Renal pelvis (tissue), 1 donor: ENCODE measurements at regions not wholly inside any gene's neighbourhood (a gene's known extent, or its start where the extent isn't known, plus 50 kb on each side); places are given as distances from the start of the nearest gene placed in this dataset.
"Not testable (repeated sequence)": the region's sequence is repeated elsewhere in the genome, so short reads cannot be mapped to it uniquely, and the experiment has no call there.

Experiments used
- DNase-seq: peaks from one replicate; pipeline ENCODE4 v3.0.0-alpha.2; 2013

GRCh38 chrX:44785652-44786051 is 58.2 kb upstream of the DUSP21 start:
- no peak for DNase-seq

- no peak for DNase-seq
Measured at GRCh38 chrX:44784241-44784640, 59.6 kb upstream of the DUSP21 start.

- no peak for DNase-seq
Measured at GRCh38 chrX:44778254-44778653, 65.6 kb upstream of the DUSP21 start.

GRCh38 chrX:44775726-44776125 is 68.1 kb upstream of the DUSP21 start:
- no peak for DNase-seq

GRCh38 chrX:44774066-44774465 is 69.8 kb upstream of the DUSP21 start:
- not testable (repeated sequence) for DNase-seq

GRCh38 chrX:44770121-44770520 is 73.7 kb upstream of the DUSP21 start:
- DNase-seq, result no peak

GRCh38 chrX:44767308-44767707 is 76.5 kb upstream of the DUSP21 start:
- DNase-seq, result no peak

GRCh38 chrX:44765556-44765955 is 78.3 kb upstream of the DUSP21 start:
- no peak for DNase-seq

GRCh38 chrX:44747969-44748368 is 95.9 kb upstream of the DUSP21 start:
- DNase-seq, result no peak

GRCh38 chrX:44747317-44747716 is 96.5 kb upstream of the DUSP21 start:
- DNase-seq, result no peak

- DNase-seq, result no peak
Measured at GRCh38 chrX:44744799-44745198, 99.0 kb upstream of the DUSP21 start.

- DNase-seq, result no peak
Measured at GRCh38 chrX:44742480-44743155, 101.2 kb upstream of the DUSP21 start.

- not testable (repeated sequence) for DNase-seq
Measured at GRCh38 chrX:44741859-44742258, 102.0 kb upstream of the DUSP21 start.

GRCh38 chrX:44741458-44741857 is 102.4 kb upstream of the DUSP21 start:
- DNase-seq, result not testable (repeated sequence)

- no peak for DNase-seq
Measured at GRCh38 chrX:44735498-44735897, 108.3 kb upstream of the DUSP21 start.

- DNase-seq, result no peak
Measured at GRCh38 chrX:44733931-44734330, 109.9 kb upstream of the DUSP21 start.

GRCh38 chrX:44731160-44731559 is 112.7 kb upstream of the DUSP21 start:
- DNase-seq, result no peak

- DNase-seq, result no peak
Measured at GRCh38 chrX:44723426-44723825, 120.4 kb upstream of the DUSP21 start.

- DNase-seq, result no peak
Measured at GRCh38 chrX:44708470-44708869, 135.4 kb upstream of the DUSP21 start.

- no peak for DNase-seq
Measured at GRCh38 chrX:44705817-44706551, 137.8 kb upstream of the DUSP21 start.

GRCh38 chrX:44698357-44698756 is 145.5 kb upstream of the DUSP21 start:
- DNase-seq, result no peak

- no peak for DNase-seq
Measured at GRCh38 chrX:44693255-44693654, 150.6 kb upstream of the DUSP21 start.

- DNase-seq, result no peak
Measured at GRCh38 chrX:44690129-44690528, 147.5 kb upstream of the FUNDC1 start.
